ENCODE measurements at regions not wholly inside any gene's neighbourhood (a gene's known extent, or its start where the extent isn't known, plus 50 kb on each side); places are given as distances from the start of the nearest gene placed in this dataset.

DNA sequence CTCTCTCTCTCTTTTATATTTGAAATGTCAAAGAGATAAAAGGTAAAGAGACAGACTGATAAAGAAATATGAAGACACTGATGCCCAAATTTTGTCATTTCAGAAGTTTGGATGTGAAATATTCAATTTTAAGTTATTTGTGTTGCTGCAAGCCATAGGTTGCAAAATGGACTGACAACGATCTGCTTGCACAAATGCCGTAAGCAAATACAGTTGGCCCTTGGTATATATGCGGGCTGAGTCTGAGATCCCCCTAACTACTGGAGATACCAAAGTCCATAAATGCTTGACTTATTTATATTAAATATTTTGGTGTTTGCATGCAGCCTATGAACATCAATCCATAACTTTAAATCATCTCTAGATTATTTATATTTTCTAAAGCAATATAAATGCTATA, 1459.1 kb upstream of the ALCAM start:
- Histone ChIP-seq H3K4ac (replicated peaks; ENCODE audit: insufficient read length, low read depth, low read length) (no peak overlapping the region), H2AK5ac (ENCODE audit: low read depth, low read length) (no peak overlapping the region), H3K9me3 (ENCODE audit: insufficient read depth in 2 of 2, low read depth in 1 of 2, low read length in 1 of 2) (no peaks in the 10 kb centered on the region), H2BK120ac (replicated peaks; ENCODE audit: low read depth, low read length) (no peak overlapping the region), H3K79me2 (ENCODE audit: control insufficient read depth in 1 of 2, insufficient read depth in 2 of 2, low read length in 2 of 2) (no peaks in the 10 kb centered on the region), H2AFZ (ENCODE audit: low read length) (no peak overlapping the region), H2BK15ac (ENCODE audit: low read length) (no peak overlapping the region), H2BK20ac (ENCODE audit: low read length) (no peak overlapping the region), H3K4me2 (ENCODE audit: insufficient read depth in 1 of 2, low read depth in 2 of 2, low read length in 2 of 2) (no peak overlapping the region), H2BK5ac (ENCODE audit: low read depth, low read length) (no peak overlapping the region), H3K79me1 (ENCODE audit: low read depth, low read length) (no peaks in the 10 kb centered on the region), H3K14ac (ENCODE audit: insufficient read length) (no peak overlapping the region), H3K23ac (ENCODE audit: insufficient read length) (no peak overlapping the region), H3K18ac (ENCODE audit: extremely low read depth, low read length) (no peak overlapping the region), H3K56ac (replicated peaks; ENCODE audit: insufficient read length, low read depth, low read length) (no peak overlapping the region), H3K23me2 (ENCODE audit: low read depth, low read length) (no peaks in the 10 kb centered on the region), H3K36me3 (ENCODE audit: control insufficient read depth in 2 of 4, insufficient read depth in 4 of 4, low read length in 3 of 4) (no peaks in the 10 kb centered on the region), H4K5ac (ENCODE audit: insufficient read length, low read depth, low read length) (no peak overlapping the region), H3K9ac (replicated peaks in 1 of 4; ENCODE audit: extremely low read depth in 1 of 4, low read depth in 3 of 4, low read length in 3 of 4) (no peak overlapping the region), H4K91ac (replicated peaks; ENCODE audit: insufficient read length, low read length) (no peak overlapping the region), H2BK12ac (ENCODE audit: low read depth, low read length) (no peak overlapping the region), H4K8ac (ENCODE audit: extremely low read depth, insufficient read depth, low read length) (no peak overlapping the region), H3K4me1 (replicated peaks in 1 of 4; ENCODE audit: control insufficient read depth in 3 of 4, insufficient read depth in 4 of 4, low read length in 3 of 4) (no peaks in the 10 kb centered on the region), H3K27me3 (replicated peaks in 1 of 4; ENCODE audit: control insufficient read depth in 3 of 4, extremely low read depth in 1 of 4, insufficient read depth in 3 of 4, low read length in 3 of 4) (no peaks in the 10 kb centered on the region), H3K27ac (ENCODE audit: low read depth, low read length) (no peak overlapping the region), H3K4me3 (ENCODE audit: extremely low read depth in 1 of 4, insufficient read depth in 2 of 4, low read depth in 3 of 4, low read length in 4 of 4) (no peak overlapping the region), H4K20me1 (replicated peaks in 1 of 2; ENCODE audit: control insufficient read depth in 1 of 2, insufficient read depth in 2 of 2, low read length in 2 of 2) (no peaks in the 10 kb centered on the region)
- TF ChIP-seq, protein P1, sequence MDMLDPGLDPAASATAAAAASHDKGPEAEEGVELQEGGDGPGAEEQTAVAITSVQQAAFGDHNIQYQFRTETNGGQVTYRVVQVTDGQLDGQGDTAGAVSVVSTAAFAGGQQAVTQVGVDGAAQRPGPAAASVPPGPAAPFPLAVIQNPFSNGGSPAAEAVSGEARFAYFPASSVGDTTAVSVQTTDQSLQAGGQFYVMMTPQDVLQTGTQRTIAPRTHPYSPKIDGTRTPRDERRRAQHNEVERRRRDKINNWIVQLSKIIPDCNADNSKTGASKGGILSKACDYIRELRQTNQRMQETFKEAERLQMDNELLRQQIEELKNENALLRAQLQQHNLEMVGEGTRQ (IDR thresholded peaks at IDR 0.05; ENCODE audit: low read length) = no peak
- no peak for TF ChIP-seq HDAC6 (IDR thresholded peaks at IDR 0.05; ENCODE audit: low read depth, low read length)
- no peak for TF ChIP-seq YY1 (IDR thresholded peaks at IDR 0.05; ENCODE audit: low read depth, low read length)
- TF ChIP-seq CHD1 (IDR thresholded peaks at IDR 0.05; ENCODE audit: low read depth, low read length) = no peak
- no peak for TF ChIP-seq ASH2L (IDR thresholded peaks at IDR 0.05; ENCODE audit: low read length)
- TF ChIP-seq SIX5 (IDR thresholded peaks at IDR 0.05; ENCODE audit: low read depth, low read length) = no peak
- no peak for TF ChIP-seq TCF12 (IDR thresholded peaks at IDR 0.05; ENCODE audit: low read depth, low read length)
- TF ChIP-seq, protein P2, sequence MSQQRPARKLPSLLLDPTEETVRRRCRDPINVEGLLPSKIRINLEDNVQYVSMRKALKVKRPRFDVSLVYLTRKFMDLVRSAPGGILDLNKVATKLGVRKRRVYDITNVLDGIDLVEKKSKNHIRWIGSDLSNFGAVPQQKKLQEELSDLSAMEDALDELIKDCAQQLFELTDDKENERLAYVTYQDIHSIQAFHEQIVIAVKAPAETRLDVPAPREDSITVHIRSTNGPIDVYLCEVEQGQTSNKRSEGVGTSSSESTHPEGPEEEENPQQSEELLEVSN (IDR thresholded peaks at IDR 0.05) = no peak
- TF ChIP-seq RXRA (IDR thresholded peaks at IDR 0.05; ENCODE audit: insufficient read depth, low read depth, low read length) = no peak
- TF ChIP-seq POLR2AphosphoS5 (IDR thresholded peaks at IDR 0.05; ENCODE audit: low read depth, low read length) = no peak
- TF ChIP-seq SAP30 (IDR thresholded peaks at IDR 0.05; ENCODE audit: insufficient read depth, insufficient replicate concordance, low read length) = no peak
- no peak for TF ChIP-seq RBBP5 (IDR thresholded peaks at IDR 0.05; ENCODE audit: borderline replicate concordance, low read depth, low read length)
- no peak for TF ChIP-seq NRF1 (IDR thresholded peaks at IDR 0.05; ENCODE audit: low read depth, low read length)
- no peak for TF ChIP-seq GABPA (IDR thresholded peaks at IDR 0.05; ENCODE audit: borderline replicate concordance, insufficient read depth, low read length)
- TF ChIP-seq BRCA1 (IDR thresholded peaks at IDR 0.05; ENCODE audit: low read depth, low read length) = no peak
- DNase-seq (ENCODE audit: low read depth in 1 of 2, low spot score in 2 of 2) = no peak
- CTCF ChIA-PET (ENCODE audit: partially characterized antibody) = no interaction called here
- FAIRE-seq = no peak
- 94% methylated on average over 3 of the region's 3 CpGs; no CpG with 5 or more reads in 1 of the 2 experiments for whole genome bisulfite sequencing, 2 experiments (ENCODE audit: extremely low coverage in 1 of 2, insufficient coverage in 1 of 2, insufficient read length in 1 of 2, insufficient replicate concordance in 2 of 2, low coverage in 1 of 2, low lambda C conversion rate in 2 of 2, missing lambda C conversion rate in 1 of 2)
- POLR2A ChIA-PET (ENCODE audit: partially characterized antibody) = no interaction called here
